CD14-positive monocyte (primary cell): ENCODE measurements at regions not wholly inside any gene's neighbourhood (a gene's known extent, or its start where the extent isn't known, plus 50 kb on each side); places are given as distances from the start of the nearest gene placed in this dataset.

ENCODE experiments used
- DNase-seq, 3 donors: peaks; one replicate each; pipeline ENCODE4 v3.0.0-alpha.2; 2011 to 2022
- H2AFZ ChIP-seq: 2 replicates; pipeline ENCODE4 v1.6.0; 2012; ENCODE audit warnings: mild to moderate bottlenecking, low read depth, low read length, inconsistent platforms; ENCODE audit not compliant: insufficient read depth, poor library complexity, severe bottlenecking
- H3K27ac ChIP-seq, 2 donors: 1 replicate in 1 of 2; 2 replicates in 1 of 2; pipeline ENCODE4 v1.5.1; 2012 to 2013; ENCODE audit warnings: low read length in 2 of 2, control low read depth in 1 of 2, inconsistent platforms in 1 of 2, low read depth in 1 of 2, mild to moderate bottlenecking in 1 of 2
- H3K27me3 ChIP-seq, 2 donors: one replicate each; pipeline versions ENCODE4 v1.6.0 to v1.6.1; 2011 to 2013; ENCODE audit warnings: low read length in 2 of 2; ENCODE audit not compliant: control insufficient read depth in 2 of 2, insufficient read depth in 2 of 2
- H3K36me3 ChIP-seq, 2 donors: replicated peaks in 1 of 2; 1 replicate in 1 of 2; 2 replicates in 1 of 2; pipeline versions ENCODE4 v1.5.1 to v1.6.1; 2012 to 2013; ENCODE audit warnings: low read length in 2 of 2, control low read depth in 1 of 2, inconsistent platforms in 1 of 2, mild to moderate bottlenecking in 1 of 2; ENCODE audit not compliant: insufficient read depth in 2 of 2, control insufficient read depth in 1 of 2
- H3K4me1 ChIP-seq, 2 donors: 1 replicate in 1 of 2; 2 replicates in 1 of 2; pipeline versions ENCODE4 v1.5.1 to v1.6.1; 2012 to 2013; ENCODE audit warnings: low read length in 2 of 2, control low read depth in 1 of 2, inconsistent platforms in 1 of 2, mild to moderate bottlenecking in 1 of 2, moderate library complexity in 1 of 2; ENCODE audit not compliant: insufficient read depth in 2 of 2, control insufficient read depth in 1 of 2
- H3K4me2 ChIP-seq: replicated peaks from 2 replicates; pipeline ENCODE3; 2012; ENCODE audit warnings: low read length, moderate library complexity, mild to moderate bottlenecking; ENCODE audit not compliant: poor library complexity, severe bottlenecking; ENCODE audit errors: extremely low read depth
- H3K4me3 ChIP-seq, 3 experiments: fragments of 200-600 bp in 1 of 3; sonication (generic) in 1 of 3; replicated peaks in 1 of 3; 1 replicate in 2 of 3; 2 replicates in 1 of 3; pipeline ENCODE4 v1.5.1; 2011 to 2013; ENCODE audit warnings: low read length in 3 of 3, mild to moderate bottlenecking in 3 of 3, control low read depth in 2 of 3, low read depth in 2 of 3, inconsistent platforms in 1 of 3, moderate library complexity in 1 of 3
- H3K79me2 ChIP-seq: 2 replicates; pipeline ENCODE4 v1.6.0; 2012; ENCODE audit warnings: mild to moderate bottlenecking, control low read depth, inconsistent platforms, low read length, moderate library complexity; ENCODE audit not compliant: insufficient read depth
- H3K9ac ChIP-seq: 2 replicates; pipeline ENCODE4 v1.6.0; 2017; ENCODE audit warnings: low read length, mild to moderate bottlenecking; ENCODE audit not compliant: insufficient read depth, poor library complexity, severe bottlenecking
- H3K9me3 ChIP-seq, 2 donors: replicated peaks in 1 of 2; 1 replicate in 1 of 2; 2 replicates in 1 of 2; pipeline versions ENCODE4 v1.5.1 to v1.6.1; 2012 to 2013; ENCODE audit warnings: low read length in 2 of 2, control low read depth in 1 of 2; ENCODE audit not compliant: control insufficient read depth in 1 of 2, insufficient read depth in 1 of 2
- H4K20me1 ChIP-seq: 2 replicates; pipeline ENCODE4 v1.6.0; 2012; ENCODE audit warnings: mild to moderate bottlenecking, low read length, control low read depth, moderate library complexity; ENCODE audit not compliant: insufficient read depth
- H3K27ac Mint-ChIP-seq, 7 donors: one replicate each; pipeline ENCODE4 v1.8.0; 2020; ENCODE audit warnings: mild to moderate bottlenecking in 7 of 7, mixed read lengths in 7 of 7, moderate library complexity in 6 of 7, inconsistent platforms in 2 of 7
- H3K27me3 Mint-ChIP-seq, 3 donors: one replicate each; pipeline ENCODE4 v1.8.0; 2021 to 2022; ENCODE audit warnings: low read depth in 3 of 3, mild to moderate bottlenecking in 3 of 3, mixed read lengths in 3 of 3, moderate library complexity in 3 of 3, inconsistent platforms in 1 of 3
- H3K36me3 Mint-ChIP-seq, 2 donors: one replicate each; pipeline ENCODE4 v1.8.0; 2020; ENCODE audit warnings: mixed read lengths in 2 of 2, inconsistent platforms in 1 of 2, mild to moderate bottlenecking in 1 of 2
- H3K4me1 Mint-ChIP-seq: one replicate; pipeline ENCODE4 v1.8.0; 2020; ENCODE audit warnings: mild to moderate bottlenecking, mixed read lengths
- H3K4me3 Mint-ChIP-seq, 2 donors: one replicate each; pipeline ENCODE4 v1.8.0; 2020; ENCODE audit warnings: mild to moderate bottlenecking in 2 of 2, mixed read lengths in 2 of 2, moderate library complexity in 1 of 2
- H3K9me3 Mint-ChIP-seq, 7 donors: one replicate each; pipeline ENCODE4 v1.8.0; 2020 to 2022; ENCODE audit warnings: mixed read lengths in 7 of 7, mild to moderate bottlenecking in 6 of 7, moderate library complexity in 6 of 7, inconsistent platforms in 2 of 7
- CTCF ChIP-seq: fragments of 200-600 bp; IDR thresholded peaks from one replicate; pipeline ENCODE4 v1.8.0; 2022; ENCODE audit warnings: antibody characterized with exemption, mild to moderate bottlenecking
- WGBS: methylation state at CpG from one replicate; pipeline ENCODE4 v1.1.5; 2013; ENCODE audit warnings: missing lambda C conversion rate; ENCODE audit not compliant: insufficient coverage; 5-methylcytosine and 5-hydroxymethylcytosine counted together
- intact Hi-C, 2 donors: fragments of 100-400 bp; cut with micrococcal nuclease; formaldehyde crosslinking; loops; one replicate each; pipeline versions ENCODE4 v1.15.0 to v1.15.1; 2023

DNA sequence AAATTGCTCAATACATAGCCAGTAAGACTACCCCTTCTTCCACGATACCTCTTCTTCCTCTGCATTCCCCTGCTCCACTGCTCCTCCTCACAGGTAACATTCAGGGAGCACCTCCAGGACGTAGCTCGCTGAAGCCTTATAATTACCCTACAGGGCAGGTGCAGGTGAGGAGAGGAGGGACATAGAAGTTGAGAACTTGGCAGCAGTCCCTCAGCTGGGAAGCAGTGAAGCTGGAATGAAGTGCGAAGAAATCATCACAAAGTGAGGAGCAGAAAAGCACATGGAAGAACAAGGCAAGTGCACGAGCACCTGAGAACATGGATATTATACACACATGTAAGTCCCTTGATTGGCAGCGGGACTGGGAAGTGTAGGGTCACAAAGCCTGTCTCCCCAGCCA lies 118.2 kb downstream of the HSD17B3 start:
- Mint-ChIP-seq H3K4me3 (no peak overlapping the region), H3K27me3 (peaks cover 8 to 16% (median 10%) of the 10 kb centered on the region in 3 donors), H3K27ac (no peak overlapping the region)

DNA sequence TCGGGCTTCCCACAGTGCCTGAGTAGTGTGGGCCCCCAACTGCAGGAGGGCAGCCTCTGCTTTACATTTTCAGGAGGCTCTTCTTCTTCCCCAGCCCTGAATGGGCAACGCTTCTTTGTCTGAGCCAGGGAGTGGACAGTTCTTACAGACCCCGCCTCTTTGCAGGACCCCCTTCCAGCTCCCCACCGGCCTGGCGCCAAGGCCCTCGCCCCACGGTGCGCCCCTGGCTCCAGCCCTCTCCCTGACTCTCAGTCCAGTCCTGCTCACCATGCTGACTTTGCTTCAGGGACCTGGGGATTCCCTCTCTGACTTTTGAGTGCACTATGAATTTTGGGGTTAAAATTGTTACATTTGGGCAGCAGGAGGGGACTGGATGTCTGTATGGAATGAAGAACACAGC lies 123.8 kb downstream of the HSD17B3 start:
- WGBS = 94% methylated on average over 5 of the region's 8 CpGs
- Mint-ChIP-seq H3K4me3 (no peak overlapping the region), H3K27ac (no peak overlapping the region), H3K36me3 (no peaks in the 10 kb centered on the region), H3K27me3 (peaks cover 4 to 9% (median 5%) of the 10 kb centered on the region in 3 donors), H3K9me3 (peaks cover 0 to 2% (median 0%) of the 10 kb centered on the region in 7 donors), H3K4me1 (no peaks in the 10 kb centered on the region)
- no peaks in the 10 kb centered on the region for H3K36me3 ChIP-seq
- no peaks in the 10 kb centered on the region for H4K20me1 ChIP-seq
- no peaks in the 10 kb centered on the region for H3K79me2 ChIP-seq
- no peak overlapping the region for H3K9ac ChIP-seq
- H3K4me2 ChIP-seq = no peak overlapping the region
- peaks cover 0 to 5% of the 10 kb centered on the region in 2 donors for H3K27me3 ChIP-seq
- no peaks in the 10 kb centered on the region for H3K9me3 ChIP-seq
- H3K4me3 ChIP-seq = no peak overlapping the region
- no peaks in the 10 kb centered on the region for H3K4me1 ChIP-seq
- H3K27ac ChIP-seq = no peak overlapping the region
- intact Hi-C loops = no loop called here
- no peak for TF ChIP-seq CTCF
- no peak for DNase-seq
- no peak overlapping the region for H2AFZ ChIP-seq

More for the DNA sequence above, 118.2 kb downstream of the HSD17B3 start:
- no peak for TF ChIP-seq CTCF
- H3K4me2 ChIP-seq = no peak overlapping the region
- Mint-ChIP-seq H3K36me3 (no peaks in the 10 kb centered on the region), H3K4me1 (no peaks in the 10 kb centered on the region), H3K9me3 (peaks cover 12 to 30% (median 18%) of the 10 kb centered on the region in 7 donors)
- no peaks in the 10 kb centered on the region for H3K4me1 ChIP-seq
- H3K9ac ChIP-seq = no peak overlapping the region
- intact Hi-C loops = no loop called here
- no peak overlapping the region for H2AFZ ChIP-seq
- H3K27me3 ChIP-seq = no peaks in the 10 kb centered on the region
- H4K20me1 ChIP-seq = no peaks in the 10 kb centered on the region
- DNase-seq = no peak
- no peaks in the 10 kb centered on the region for H3K79me2 ChIP-seq
- no peak overlapping the region for H3K27ac ChIP-seq
- WGBS = 95% methylated on average over 3 of the region's 6 CpGs
- H3K4me3 ChIP-seq = no peak overlapping the region
- no peaks in the 10 kb centered on the region for H3K36me3 ChIP-seq
- H3K9me3 ChIP-seq = peaks cover 10 to 11% of the 10 kb centered on the region in 2 donors
